ENCODE measurements at regions not wholly inside any gene's neighbourhood (a gene's known extent, or its start where the extent isn't known, plus 50 kb on each side); places are given as distances from the start of the nearest gene placed in this dataset.
"Not testable (repeated sequence)": the region's sequence is repeated elsewhere in the genome, so short reads cannot be mapped to it uniquely, and the experiment has no call there.

DNA sequence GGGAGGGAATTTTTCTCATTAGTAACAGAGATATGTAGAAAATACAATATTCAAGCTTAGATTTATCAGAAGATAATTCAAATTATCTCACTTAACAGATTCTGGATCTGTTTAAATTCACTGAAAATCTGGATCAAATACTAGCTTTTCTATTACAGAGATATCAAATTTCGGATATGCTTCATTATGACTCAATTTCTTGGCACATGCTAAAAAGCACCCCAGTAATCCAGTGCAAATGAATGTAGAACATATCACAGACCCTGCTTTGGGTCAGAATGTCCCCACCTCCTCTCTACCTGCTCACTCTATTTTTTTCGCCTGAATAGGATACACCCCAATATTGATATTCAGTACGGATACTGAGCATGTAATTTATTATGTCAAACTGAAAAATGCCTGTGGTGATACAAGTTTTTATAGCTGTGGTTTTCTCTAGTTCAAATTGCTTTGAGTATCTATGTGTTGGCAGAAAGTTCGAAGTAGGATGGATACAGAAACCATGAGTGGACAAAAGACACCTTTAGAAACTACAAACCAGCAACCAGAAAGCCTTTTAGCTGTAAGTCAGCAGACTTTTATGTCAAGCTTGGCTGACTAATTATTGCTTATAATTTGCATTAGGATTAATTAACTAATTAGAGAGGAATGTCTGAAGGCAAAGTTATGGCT lies 290.0 kb downstream of the TFAP2B start:
- TF ChIP-seq, protein P1, sequence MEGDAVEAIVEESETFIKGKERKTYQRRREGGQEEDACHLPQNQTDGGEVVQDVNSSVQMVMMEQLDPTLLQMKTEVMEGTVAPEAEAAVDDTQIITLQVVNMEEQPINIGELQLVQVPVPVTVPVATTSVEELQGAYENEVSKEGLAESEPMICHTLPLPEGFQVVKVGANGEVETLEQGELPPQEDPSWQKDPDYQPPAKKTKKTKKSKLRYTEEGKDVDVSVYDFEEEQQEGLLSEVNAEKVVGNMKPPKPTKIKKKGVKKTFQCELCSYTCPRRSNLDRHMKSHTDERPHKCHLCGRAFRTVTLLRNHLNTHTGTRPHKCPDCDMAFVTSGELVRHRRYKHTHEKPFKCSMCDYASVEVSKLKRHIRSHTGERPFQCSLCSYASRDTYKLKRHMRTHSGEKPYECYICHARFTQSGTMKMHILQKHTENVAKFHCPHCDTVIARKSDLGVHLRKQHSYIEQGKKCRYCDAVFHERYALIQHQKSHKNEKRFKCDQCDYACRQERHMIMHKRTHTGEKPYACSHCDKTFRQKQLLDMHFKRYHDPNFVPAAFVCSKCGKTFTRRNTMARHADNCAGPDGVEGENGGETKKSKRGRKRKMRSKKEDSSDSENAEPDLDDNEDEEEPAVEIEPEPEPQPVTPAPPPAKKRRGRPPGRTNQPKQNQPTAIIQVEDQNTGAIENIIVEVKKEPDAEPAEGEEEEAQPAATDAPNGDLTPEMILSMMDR (IDR thresholded peaks at IDR 0.05) = no peak
- Histone ChIP-seq H3K4me3 (ENCODE audit: low read depth in 1 of 2, low read length in 1 of 2) (no peak overlapping the region), H3K4me1 (ENCODE audit: control insufficient read depth in 1 of 2, insufficient read depth in 1 of 2, low read depth in 1 of 2, low read length in 1 of 2) (no peaks in the 10 kb centered on the region), H3K27me3 (no peaks in the 10 kb centered on the region), H3K9me3 (no peaks in the 10 kb centered on the region), H3K36me3 (no peaks in the 10 kb centered on the region), H3K27ac (no peak overlapping the region)

DNA sequence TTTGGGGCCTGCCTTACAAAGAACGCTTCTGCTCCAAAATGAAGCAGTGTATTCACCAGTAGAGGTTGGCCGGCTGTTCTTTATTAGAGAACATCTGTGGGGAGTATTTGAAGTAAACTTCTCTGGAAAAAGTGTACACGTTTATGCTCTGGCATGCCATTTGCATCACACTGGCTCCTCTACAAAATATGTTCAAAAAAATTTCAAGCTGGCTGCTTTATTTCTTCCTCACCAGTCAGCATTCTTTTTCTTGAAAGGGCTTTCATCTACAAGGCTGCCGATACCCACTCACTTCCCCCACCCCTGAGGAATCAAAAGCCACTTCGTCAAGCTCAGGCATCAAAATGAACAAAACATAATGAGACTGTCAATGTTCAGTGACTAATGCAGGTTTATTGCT lies 294.1 kb downstream of the TFAP2B start:
- Histone ChIP-seq H3K9me3 (no peaks in the 10 kb centered on the region), H3K27ac (no peak overlapping the region), H3K4me3 (ENCODE audit: low read depth in 1 of 2, low read length in 1 of 2) (no peak overlapping the region), H3K4me1 (ENCODE audit: control insufficient read depth in 1 of 2, insufficient read depth in 1 of 2, low read depth in 1 of 2, low read length in 1 of 2) (no peaks in the 10 kb centered on the region), H3K36me3 (no peaks in the 10 kb centered on the region), H3K27me3 (no peaks in the 10 kb centered on the region)
- TF ChIP-seq, protein P1 (IDR thresholded peaks at IDR 0.05) = no peak

DNA sequence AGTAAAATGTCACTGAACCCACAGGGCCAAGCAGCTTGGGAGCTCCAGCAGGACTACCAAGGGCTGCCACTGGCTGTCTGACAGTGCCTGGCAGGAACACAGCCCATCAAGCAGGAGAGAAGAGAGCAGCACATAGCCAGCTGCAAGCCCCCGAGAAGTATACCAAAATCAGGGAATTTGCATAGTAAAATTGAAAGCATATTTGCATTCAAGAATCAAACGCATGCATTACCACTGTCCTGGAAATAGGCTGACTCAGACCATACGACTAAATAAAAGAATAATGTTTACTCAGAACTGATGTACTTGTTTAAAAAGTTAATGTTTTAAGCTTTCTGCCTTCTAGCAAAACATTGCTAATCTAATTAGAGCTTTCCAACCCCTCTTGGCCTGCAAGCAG lies 298.1 kb downstream of the TFAP2B start:
- TF ChIP-seq, protein P1 (IDR thresholded peaks at IDR 0.05) = no peak
- H3K27ac ChIP-seq = no peak overlapping the region
- no peaks in the 10 kb centered on the region for H3K4me1 ChIP-seq (ENCODE audit: control insufficient read depth in 1 of 2, insufficient read depth in 1 of 2, low read depth in 1 of 2, low read length in 1 of 2)
- no peaks in the 10 kb centered on the region for H3K27me3 ChIP-seq
- no peaks in the 10 kb centered on the region for H3K36me3 ChIP-seq
- no peak overlapping the region for H3K4me3 ChIP-seq (ENCODE audit: low read depth in 1 of 2, low read length in 1 of 2)
- H3K9me3 ChIP-seq = no peaks in the 10 kb centered on the region

- Histone ChIP-seq H3K27me3 (no peaks in the 10 kb centered on the region), H3K4me1 (ENCODE audit: control insufficient read depth in 1 of 2, insufficient read depth in 1 of 2, low read depth in 1 of 2, low read length in 1 of 2) (no peaks in the 10 kb centered on the region)
- TF ChIP-seq, protein P1 (IDR thresholded peaks at IDR 0.05) = no peak
These were observed 300.1 kb downstream of the TFAP2B start for GRCh38 chr6:51118792-51119191.

DNA sequence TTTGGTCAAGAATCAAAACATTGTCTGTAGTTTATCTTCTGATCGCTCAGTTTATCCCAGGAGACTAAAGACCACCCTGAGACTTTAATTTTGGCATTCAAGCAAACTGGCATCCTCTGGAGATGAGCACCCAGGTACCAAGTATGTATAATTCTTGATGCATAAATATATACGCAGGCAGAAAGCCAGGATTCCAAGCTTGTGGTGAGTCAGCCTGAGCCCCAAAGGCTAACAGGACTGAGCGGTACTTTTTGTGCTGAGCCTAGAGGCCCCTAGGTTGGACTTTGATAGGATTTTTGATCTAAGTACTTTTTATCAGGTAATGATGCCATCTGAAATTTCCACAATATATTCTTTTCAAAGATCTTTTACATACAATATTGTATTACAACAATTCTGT lies 301.3 kb downstream of the TFAP2B start:
- Histone ChIP-seq H3K4me1 (ENCODE audit: control insufficient read depth in 1 of 2, insufficient read depth in 1 of 2, low read depth in 1 of 2, low read length in 1 of 2) (no peaks in the 10 kb centered on the region), H3K4me3 (ENCODE audit: low read depth in 1 of 2, low read length in 1 of 2) (no peak overlapping the region), H3K27ac (no peak overlapping the region), H3K36me3 (no peaks in the 10 kb centered on the region), H3K27me3 (no peaks in the 10 kb centered on the region), H3K9me3 (no peaks in the 10 kb centered on the region)
- TF ChIP-seq, protein P1 (IDR thresholded peaks at IDR 0.05) = no peak

More at GRCh38 chr6:51118792-51119191, 300.1 kb downstream of the TFAP2B start:
- Histone ChIP-seq H3K27ac (no peak overlapping the region), H3K4me3 (ENCODE audit: low read depth in 1 of 2, low read length in 1 of 2) (no peak overlapping the region), H3K9me3 (no peaks in the 10 kb centered on the region), H3K36me3 (no peaks in the 10 kb centered on the region)

GRCh38 chr6:51121380-51121976 lies 302.8 kb downstream of the TFAP2B start:
- not testable (repeated sequence) for H3K4me3 ChIP-seq (ENCODE audit: low read depth in 1 of 2, low read length in 1 of 2); H3K4me1 ChIP-seq (ENCODE audit: control insufficient read depth in 1 of 2, insufficient read depth in 1 of 2, low read depth in 1 of 2, low read length in 1 of 2); H3K9me3 ChIP-seq; H3K27me3 ChIP-seq; H3K27ac ChIP-seq; H3K36me3 ChIP-seq

Data from neutrophil (primary cell).